ENCODE measurements at regions not wholly inside any gene's neighbourhood (a gene's known extent, or its start where the extent isn't known, plus 50 kb on each side); places are given as distances from the start of the nearest gene placed in this dataset.

DNA sequence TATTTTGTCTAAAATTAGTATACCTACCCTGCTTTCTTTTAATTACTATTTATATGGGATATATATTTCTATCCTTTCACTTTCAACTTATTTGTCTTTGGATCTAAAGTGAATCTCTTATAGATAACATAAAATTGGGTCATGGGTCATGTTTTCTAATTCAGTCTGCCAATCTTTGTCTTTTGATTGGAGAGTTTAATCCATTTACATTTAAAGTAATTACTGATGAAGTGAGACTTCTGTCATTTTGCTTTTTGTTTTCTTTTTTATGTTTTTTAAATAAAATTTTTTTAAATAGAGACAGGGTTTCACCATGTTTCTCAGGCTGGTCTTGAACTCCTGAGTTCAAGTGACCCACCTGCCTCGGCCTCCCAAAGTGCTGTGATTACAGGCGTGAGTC lies 50.5 kb upstream of the PRDM1 start:
- DNase-seq, result no peak

DNA sequence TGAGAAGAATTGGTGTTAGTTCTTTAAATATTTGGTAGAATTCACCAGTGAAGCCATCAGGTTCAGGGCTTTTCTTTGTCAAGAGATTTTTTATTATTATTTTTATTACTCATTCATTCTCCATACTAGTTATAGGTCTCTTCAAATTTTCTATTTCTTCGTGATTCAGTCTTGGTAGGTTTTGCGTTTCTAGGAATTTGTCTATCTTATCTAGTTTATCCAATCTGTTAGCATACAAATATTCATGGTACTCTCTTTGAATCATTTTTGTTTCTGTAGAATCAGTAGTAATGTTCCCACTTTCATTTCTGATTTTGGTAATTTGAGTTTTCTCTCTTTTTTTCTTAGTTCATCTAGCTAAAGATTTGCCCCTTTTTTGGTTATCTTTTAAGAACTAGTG lies 52.3 kb upstream of the PRDM1 start:
- DNase-seq, result no peak

DNA sequence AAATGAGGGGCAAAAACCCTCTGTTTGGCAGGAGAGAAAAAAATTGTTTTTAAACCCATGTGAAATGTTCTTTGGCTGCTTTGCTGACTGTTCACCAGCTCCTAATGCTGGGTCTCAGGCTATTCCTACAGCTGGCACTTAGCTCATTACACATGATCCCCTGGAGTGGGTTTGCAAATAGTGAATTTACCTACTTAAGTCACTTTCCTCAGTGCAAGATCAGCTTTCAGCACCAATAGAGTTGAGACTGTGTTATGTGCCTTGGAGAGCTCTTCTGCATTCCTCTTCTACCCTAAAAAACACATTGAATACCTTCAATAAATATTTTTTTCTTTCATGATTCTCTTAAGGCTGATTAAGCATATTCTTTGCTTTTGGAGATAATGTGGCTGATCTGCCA lies 58.4 kb upstream of the PRDM1 start:
- no peak for DNase-seq

DNA sequence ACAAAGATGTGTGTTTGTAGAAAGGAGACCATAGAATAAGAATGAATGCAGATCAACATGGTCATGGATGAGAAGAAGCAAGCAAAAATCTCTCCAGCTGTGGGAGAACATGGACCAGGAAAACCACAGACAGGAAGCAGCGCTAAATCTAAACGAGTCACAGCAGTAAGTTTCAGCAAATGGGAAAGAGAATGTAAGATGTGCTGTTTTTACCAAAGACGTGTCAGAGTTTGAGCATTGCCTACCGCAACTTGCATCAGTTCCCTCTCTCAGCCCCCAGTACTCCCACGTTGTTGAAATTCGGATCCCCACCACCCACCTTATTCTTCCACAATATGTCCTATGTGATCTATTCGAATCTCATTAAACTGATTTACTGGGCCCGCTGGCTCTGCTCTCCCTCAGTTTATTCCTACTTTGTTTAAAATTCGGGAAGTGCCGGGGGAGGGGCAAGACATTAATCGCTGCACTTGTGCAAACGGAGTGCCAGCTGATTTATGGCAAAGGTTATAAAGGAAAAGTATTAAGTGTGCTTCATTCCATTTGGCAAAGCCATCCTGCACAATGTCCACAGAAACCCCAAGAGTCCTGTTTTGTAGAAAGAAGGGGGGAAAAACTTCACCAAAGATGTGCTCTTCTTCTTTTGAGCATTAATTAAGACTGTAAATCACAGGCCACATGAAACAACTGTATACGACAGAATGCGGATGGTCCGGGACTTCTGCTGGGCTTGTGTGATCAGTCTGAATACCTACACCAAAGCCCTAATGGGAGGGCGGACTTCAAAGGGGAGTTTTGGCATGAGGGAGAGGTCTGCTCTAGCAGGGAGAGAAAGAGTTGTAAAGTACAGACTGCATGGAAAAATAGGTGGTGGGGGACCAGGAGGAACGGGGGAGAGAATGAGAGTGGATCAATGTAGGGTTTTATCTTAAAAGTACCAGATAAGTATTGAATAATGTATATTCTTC lies 59.1 kb upstream of the PRDM1 start:
- no peak for DNase-seq

DNA sequence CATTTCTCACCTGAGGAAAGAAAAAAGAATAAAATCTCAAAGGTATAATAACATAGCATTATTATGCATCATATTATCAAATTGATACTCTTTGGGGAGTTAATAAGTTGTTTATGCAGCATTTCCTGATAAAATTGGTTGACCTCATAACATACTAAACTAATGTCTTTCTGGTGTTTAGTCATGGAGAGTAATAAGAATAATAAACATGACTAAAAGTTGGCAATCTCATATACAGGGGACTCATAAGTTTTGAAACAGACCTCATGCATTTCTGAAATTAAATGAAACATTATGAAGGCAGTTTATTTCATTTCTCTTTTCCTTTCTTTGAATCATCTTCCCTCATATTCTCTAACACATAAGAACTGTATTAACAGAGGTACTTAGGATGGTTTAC lies 60.5 kb upstream of the PRDM1 start:
- DNase-seq, result no peak

DNA sequence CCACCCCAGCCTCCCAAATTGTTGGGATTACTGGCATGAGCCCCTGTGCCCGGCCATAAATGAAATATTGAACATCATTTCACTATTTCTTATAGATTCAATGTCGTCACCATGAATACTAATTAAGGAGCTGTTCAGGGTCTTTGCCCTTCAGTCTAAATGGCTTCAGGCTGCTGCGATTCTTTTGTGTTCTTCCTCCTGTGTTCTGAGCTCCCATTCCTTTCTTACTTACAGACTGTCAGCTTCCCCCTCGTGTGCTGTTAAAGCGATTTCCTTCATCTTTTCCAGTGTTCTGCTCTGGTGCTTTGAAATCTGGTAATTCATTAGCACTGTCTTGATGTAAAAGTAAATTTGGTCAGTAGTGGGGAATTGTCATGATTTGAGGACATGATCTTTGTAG lies 63.3 kb upstream of the PRDM1 start:
- no peak for DNase-seq

DNA sequence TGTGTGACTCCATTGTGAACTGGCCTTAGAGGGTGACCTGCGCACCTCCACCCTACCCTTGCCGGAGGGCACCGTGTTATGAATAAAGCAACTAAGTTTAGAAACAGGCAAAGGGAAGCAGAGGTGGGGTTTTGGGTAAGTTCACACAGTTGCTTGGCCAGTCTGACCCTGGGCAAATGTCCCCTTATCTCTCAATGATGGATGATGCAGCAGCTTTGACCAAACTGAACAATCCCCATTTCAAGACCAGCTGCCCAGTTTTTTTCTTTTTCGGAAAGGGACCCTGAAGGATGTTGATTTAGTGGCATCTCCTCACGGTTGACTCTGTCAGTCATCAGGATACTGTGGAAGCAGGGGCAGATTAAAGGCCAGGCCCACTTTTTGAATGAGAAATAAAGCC lies 68.7 kb upstream of the PRDM1 start:
- no peak for DNase-seq

DNA sequence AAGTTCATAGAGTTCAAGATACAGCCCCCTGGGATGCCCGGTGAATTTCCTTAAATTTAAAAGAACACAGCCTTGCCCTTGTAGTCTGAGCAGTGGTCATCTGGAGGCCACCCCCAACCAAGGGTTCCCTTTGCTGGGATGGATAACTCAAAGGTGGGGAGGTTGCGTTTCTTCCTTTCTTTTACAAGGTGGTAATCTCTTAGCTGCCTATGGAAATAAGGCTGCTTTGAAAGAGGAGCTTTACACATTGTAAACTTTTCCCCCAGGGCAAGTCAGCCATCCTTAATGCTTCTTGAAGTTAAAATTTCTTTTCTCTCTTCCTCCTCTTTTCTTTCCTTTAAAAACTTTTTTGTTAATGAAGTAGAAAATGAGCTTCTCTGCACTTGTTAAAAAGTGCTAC lies 71.2 kb upstream of the PRDM1 start:
- DNase-seq, result no peak

DNA sequence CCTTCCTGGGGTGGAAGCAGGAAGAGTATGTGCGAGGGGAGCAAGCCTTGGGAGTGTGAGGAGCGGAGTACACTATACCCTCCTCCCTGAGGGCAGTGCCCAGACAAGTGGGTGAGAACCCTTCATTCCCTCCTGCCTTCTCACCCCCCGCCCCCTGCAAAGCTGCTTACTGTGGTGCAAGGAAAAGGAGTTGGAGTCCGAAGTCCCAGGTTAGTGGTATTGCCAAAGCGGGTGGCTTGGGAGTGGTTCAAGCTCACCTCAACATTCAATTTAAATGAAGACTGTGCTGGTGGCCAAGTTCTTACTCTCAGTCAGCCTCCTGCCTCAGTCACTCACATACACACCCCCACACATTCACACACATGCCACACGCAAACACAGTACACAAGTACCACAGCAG lies 74.7 kb upstream of the PRDM1 start:
- DNase-seq, result no peak

DNA sequence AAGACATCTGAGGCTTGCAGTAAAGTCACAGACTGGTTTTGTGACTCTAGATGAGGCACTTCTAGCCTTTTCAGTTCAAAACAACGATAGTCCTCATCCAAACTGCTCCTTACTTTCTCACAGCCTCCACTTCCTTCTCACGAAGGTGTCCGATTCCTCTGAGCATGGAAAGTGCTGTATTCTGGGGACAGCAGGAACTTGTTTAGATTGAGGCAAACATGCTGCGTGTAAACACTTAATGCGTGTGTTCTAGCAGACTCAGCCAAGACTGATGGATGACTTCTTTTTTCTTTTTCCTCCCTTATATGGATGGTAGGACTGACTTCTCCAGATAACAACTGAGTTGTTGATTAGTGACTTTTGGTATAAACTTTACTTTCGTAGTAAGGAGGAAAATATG lies 80.2 kb upstream of the PRDM1 start:
- no peak for DNase-seq

DNA sequence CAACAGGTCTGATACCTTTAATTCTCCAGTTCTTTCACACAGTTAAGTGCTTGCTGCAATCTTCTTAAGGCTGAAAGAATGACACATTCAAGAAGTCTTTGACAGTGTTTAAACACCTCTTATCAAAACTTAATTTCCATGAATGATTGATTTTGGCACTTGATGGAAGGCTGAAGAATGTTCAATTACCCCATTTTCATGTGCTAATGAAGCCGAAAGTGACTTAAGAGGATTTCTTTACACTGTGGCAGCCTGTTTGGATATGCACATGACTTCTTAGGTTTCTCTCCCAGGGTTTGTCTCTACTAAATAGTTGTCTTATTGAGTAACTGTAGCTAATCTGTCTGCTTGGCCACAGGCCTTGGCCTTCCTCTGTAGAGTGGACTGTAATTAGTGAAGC lies 81.1 kb upstream of the PRDM1 start:
- no peak for DNase-seq

DNA sequence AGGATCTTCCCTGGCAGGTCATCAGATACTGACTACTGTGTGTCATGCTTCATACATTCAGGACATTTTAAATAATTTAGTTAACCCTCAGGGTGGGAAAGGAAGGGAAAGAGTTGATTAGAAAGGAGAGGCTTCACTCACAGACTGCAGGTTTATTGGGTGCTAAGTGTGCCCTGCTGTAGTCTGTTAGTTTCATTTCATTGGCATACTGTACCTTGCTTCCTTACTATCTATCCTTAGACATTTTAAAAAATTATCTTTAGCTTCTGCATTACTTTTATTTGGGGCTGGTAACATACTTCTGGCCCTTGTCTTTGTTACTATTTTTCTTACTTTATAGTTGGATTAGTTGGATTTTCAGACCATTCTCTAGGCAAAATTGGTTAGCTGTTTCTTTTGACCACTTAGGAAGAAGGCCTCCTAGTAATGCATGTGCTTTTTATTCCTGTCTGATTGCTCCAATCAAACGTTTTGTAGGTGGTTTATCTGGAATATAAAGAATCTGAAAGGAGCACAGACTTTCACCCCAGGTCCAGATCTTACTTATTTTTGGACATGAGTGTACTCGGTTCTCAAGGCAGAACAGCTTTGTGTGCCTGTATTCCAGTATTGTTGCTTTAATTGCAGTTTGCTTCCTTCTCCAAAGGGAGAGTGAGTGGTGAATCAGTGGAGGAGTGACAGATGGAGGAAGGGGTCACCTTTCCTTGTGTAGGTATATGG lies 82.7 kb upstream of the PRDM1 start:
- DNase-seq, result no peak

DNA sequence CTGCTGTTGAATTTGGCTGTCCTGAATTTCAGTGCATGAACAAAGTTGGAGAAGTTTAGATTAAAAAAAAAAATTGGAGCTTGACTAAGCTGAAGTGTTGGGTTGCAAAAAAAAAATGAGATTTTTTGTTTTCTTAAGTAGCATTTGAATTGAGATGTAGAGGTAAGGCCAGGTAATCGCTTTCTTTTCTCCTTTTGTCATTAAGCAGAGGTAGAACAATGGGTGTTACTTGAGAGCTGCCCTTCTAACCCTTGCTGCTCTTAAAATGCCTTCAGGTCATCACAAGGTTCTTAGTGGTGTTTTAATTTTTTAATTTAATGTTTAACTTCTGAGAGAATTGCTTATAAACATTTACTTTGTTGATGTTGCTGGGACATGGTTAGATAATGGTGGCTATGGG lies 84.1 kb upstream of the PRDM1 start:
- no peak for DNase-seq

DNA sequence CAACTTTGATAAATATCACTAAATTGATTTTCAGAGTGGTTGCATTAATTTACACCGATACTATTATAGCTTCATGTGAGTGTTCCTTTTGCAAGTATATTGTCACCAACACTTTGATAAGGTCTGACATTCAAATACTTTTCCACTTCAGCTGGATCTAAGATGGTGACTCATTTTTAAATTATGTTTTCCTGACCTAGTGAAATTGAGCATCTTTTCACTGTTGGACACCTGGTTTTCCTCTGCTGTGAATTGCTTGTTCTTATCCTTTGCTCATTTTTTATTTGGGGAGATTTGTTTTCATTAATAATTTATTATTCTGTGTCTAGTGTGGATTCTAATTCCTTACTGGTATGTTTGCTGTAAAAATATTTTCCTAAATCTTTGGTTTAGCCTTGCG lies 85.2 kb upstream of the PRDM1 start:
- DNase-seq, result no peak

DNA sequence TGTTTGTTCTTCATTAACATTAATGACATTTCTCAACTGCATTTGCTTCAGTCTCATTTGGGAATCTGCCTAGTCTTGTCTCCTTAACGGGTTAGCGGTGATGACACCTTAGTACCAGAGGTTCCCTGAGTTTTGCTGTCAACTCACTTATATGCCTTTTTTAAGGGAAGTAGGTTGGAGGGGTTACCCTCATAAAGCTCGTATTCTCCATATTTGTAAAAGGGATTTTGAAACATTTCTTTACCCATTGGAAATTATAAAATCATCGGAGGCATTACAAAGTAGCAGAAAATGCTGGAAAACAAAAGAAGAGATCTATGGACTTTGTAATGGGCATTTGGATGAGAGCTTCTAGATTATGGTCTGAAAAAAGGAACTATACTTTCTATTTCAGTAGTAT lies 88.7 kb upstream of the PRDM1 start:
- no peak for DNase-seq

DNA sequence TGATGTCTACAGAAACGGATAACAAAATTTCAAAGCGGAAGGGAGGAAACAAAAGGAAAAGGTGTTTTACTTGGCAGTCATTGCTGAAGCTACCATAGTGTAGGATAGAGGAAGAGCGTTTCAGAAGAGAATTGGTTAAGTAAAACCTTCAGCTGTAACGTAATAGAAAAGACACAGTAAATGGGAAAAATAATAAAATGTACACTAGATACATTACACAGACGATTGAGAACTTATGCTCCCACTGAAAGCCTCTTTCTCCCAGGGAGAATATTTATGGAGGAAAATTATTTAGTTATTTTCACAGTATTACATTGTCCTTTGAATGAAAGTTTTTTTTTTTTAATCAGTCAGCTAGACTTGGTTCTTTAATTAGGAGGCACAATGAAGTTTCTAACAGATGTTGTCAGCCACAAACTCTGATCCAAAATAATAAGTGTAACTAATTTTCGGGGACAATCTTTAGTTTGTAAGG lies 90.7 kb upstream of the PRDM1 start:
- no peak for DNase-seq

DNA sequence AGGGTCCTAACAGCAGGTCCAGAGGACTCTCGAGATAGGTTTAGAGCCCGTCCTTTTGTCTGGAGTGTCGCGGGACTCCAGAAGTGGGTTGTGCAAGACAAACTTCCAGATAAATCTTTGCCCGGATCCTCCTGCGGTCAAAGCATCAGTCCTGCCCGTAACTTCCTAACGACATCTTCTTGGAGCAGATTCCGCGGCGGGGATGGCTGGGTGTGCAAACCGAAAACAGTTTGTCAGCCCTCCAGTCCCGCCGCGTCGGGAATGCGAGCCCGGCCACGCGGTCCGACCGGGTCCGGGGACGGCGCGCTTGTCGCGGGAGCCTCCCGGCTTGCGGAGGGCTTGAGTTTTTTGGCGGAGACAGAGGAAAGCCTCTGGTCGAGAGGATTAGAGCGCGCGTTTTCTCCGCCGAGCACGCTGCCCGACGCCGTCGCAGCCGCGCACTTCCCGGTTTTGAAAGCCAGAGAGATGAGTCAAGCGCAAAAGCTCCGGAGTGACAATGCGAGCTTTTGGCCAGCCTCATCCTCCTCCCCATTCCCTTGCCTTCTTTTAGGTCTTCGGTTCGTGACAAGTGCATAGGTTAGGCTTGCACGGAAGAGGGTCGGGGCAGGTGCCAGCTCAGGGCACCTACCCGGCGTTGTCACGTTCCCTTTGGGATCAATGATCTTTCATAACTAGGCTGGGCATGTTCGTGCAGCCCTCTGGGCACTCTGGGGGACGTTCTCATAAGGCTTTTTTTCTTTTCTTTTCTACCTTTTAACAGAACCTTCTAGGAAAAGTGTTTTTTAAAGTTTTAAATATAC lies 91.3 kb upstream of the PRDM1 start:
- peak; percentile 55 for DNase-seq

DNA sequence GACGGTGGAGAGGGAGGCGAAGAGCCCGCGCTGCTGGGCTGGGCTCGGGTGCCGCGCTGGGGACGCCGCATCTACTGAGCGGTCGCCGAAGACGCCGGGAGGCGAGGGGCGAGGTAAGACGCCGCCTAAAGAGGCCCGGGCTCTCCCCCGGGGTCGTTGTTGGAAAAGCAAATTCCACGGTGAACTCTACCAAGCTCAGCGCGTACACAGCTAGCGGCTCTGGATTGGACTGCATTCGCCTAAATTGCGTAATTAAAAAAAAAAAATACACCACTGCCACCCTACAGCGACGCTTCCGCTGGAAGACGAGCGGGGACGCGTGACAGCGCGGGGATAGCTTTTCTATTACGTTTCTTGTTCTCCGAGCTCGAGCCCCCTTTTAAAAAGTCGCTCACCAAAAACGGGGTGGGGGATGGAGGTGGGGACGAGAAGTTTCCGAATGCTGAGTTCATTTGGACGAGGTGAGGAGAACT lies 92.0 kb upstream of the PRDM1 start:
- DNase-seq, result peak; percentile 59

DNA sequence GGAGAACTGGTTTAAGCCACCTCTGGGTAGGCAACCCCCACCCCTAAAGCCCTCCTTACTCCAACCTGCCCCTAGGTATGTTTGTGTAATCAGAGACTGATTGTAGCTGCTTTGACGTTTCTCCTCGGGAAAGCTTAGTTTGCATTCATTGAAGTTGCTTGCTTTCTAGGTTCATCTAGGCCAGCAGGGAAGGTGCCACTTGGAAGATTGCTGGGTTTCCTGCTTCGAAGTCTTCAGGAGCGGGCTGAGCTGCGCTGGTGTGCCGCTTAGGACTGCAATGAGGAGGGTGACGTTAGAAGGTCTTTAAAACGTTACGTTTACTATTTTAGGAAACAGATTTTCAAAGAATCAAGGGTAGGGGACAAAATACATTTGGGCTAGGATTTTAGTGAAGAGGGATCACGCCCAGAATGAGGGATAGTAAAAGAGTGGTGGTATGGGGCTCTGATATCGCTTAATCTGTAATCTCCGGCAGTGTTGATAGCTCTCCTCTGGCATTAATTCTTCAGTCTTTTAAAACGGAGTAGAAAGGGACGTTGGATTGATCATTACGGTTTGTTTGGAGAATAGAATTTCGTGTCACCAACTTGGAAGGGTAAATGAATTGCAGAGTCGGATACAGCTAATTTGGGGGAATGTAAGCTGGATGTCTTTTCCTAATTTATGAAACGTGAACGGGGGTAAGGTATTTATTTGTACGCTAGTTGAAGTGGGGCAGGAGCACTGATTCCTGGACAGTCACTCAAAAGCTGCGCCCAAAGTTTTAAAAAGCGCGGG lies 92.6 kb upstream of the PRDM1 start:
- DNase-seq, result no peak

DNA sequence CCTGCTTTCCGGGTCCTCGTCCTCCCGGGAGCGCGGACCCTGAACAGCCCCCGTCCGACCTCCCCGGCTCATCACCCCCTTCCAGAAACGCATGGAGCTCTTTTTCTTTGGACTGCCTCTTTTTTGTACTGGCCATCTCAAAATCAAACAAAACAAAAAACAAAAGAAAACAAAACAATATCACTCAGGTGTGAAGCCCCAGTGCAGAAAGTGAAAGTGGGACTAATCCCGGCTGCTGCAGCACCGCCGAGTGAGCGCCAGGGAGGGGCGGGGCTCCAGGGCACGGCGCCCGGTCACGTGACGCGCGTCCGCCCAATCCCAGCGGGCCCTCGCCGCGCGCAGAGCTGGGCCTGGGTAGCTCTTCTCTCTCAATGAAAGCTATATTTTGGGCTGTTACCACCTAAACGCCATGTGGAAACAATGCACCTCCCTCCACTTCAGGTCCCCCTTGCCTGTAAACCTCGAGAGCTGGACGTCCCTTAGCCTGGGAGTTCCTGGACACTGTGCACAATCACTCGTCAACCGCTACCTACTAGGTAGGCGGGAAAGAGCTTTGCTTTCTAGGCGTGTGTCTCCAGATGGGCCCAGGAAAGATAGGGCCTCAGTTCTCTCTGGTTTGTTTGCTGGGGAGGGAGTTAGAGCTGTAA lies 93.7 kb upstream of the PRDM1 start:
- peak; percentile 90 for DNase-seq

DNA sequence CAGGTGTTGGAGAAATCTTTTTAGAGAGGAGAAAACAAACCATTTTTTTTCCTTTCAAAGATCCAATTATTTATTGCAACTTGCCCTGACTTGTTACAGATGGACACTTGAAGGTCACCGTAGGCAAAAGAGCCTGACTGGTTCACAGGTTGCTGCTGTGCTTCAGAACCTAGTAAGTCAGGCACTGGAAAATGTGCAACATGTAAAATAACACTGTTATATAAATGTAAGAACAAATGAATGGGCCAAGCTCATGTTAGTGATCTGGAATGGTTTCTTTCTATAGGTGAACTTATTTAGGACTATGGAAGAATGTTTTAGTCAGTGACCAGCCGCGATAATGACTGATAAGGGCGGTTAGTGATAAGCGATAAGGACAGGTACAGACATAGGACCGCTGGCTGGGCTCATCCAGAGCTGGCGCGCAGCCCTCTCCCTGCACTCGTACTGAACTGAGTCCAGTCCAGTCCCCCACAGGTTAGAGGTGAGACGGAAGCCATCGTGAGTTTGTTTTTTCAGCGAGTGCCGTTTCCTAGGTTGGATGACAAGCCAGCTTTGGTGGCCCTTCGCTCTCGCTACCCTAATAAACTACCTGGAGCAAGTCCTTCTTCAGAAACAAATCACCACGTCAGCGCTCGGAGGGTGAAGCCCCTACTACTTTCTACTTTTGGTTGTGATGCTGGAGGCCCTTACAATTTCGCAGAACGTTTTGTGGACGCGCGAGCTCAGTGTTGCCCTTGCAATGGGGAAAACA lies 94.4 kb upstream of the PRDM1 start:
- peak; percentile 48 for DNase-seq

All from activated CD4-positive, CD25-positive, alpha-beta regulatory T cell treated with anti-CD3 and anti-CD28 coated beads, Interleukin-2, amount 50 U/mL, for 72 hours (primary cell).